Lower leg skin (tissue), 4 donors: ENCODE measurements at regions not wholly inside any gene's neighbourhood (a gene's known extent, or its start where the extent isn't known, plus 50 kb on each side); places are given as distances from the start of the nearest gene placed in this dataset.

Source experiments
- DNase-seq, 2 donors: peaks; one replicate each; pipeline ENCODE4 v3.0.0-alpha.2; 2019; ENCODE audit warnings: low spot score in 2 of 2
- H3K4me3 ChIP-seq: fragments of 200-600 bp; sonication (generic); 2 replicates; pipeline ENCODE4 v1.5.1; 2017; ENCODE audit warnings: mild to moderate bottlenecking, low read depth; ENCODE audit not compliant: poor library complexity, severe bottlenecking
- CTCF ChIP-seq, 3 donors: fragments of 450-650 bp; IDR thresholded peaks; one replicate each; pipeline ENCODE4 v1.5.1; 2016; ENCODE audit warnings: antibody characterized with exemption in 3 of 3, mild to moderate bottlenecking in 3 of 3, moderate library complexity in 2 of 3
- POLR2A ChIP-seq, 2 donors: fragments of 450-650 bp; IDR thresholded peaks; one replicate each; pipeline ENCODE4 v1.6.1; 2016 to 2017; ENCODE audit warnings: antibody characterized with exemption in 2 of 2, mild to moderate bottlenecking in 1 of 2, moderate library complexity in 1 of 2
- WGBS, 2 donors: methylation state at CpG; one replicate each; pipeline ENCODE4 v1.1.5; 2018; 5-methylcytosine and 5-hydroxymethylcytosine counted together
- intact Hi-C: fragments of 100-400 bp; cut with DNase I; formaldehyde crosslinking; loops from one replicate; pipeline ENCODE4 v1.15.0; 2023; ENCODE audit warnings: low total_unique reads

- DNase-seq = no peak
- TF ChIP-seq CTCF (IDR thresholded peaks at IDR 0.05) = no peak
- no peak for TF ChIP-seq POLR2A (IDR thresholded peaks at IDR 0.05)
- intact Hi-C loops = no loop called here
- H3K4me3 ChIP-seq = no peak overlapping the region
- WGBS, 2 donors = 95 to 100% methylated on average over 1 of the region's 1 CpG
Measured at GRCh38 chr3:135758961-135759360, 206.6 kb upstream of the PPP2R3A start.

GRCh38 chr3:135759651-135760050 lies 205.9 kb upstream of the PPP2R3A start:
- intact Hi-C loops = no loop called here
- no peak for DNase-seq
- TF ChIP-seq POLR2A (IDR thresholded peaks at IDR 0.05) (no peak), CTCF (IDR thresholded peaks at IDR 0.05) (no peak)
- 86 to 90% methylated on average over 3 of the region's 3 CpGs for WGBS, 2 donors
- no peak overlapping the region for H3K4me3 ChIP-seq

GRCh38 chr3:135760581-135760980 lies 204.9 kb upstream of the PPP2R3A start:
- intact Hi-C loops = no loop called here
- TF ChIP-seq CTCF (IDR thresholded peaks at IDR 0.05) (no peak), POLR2A (IDR thresholded peaks at IDR 0.05) (no peak)
- WGBS, 2 donors = 81 to 86% methylated on average over 3 of the region's 3 CpGs
- H3K4me3 ChIP-seq = no peak overlapping the region
- DNase-seq = no peak

GRCh38 chr3:135762188-135762856 lies 203.2 kb upstream of the PPP2R3A start:
- intact Hi-C loops = no loop called here
- TF ChIP-seq CTCF (IDR thresholded peaks at IDR 0.05) (no peak), POLR2A (IDR thresholded peaks at IDR 0.05) (no peak)
- 52 to 58% methylated on average over 4 of the region's 4 CpGs for WGBS, 2 donors
- no peak overlapping the region for H3K4me3 ChIP-seq
- DNase-seq = no peak

GRCh38 chr3:135766115-135766514 lies 199.4 kb upstream of the PPP2R3A start:
- TF ChIP-seq CTCF (IDR thresholded peaks at IDR 0.05) (no peak), POLR2A (IDR thresholded peaks at IDR 0.05) (no peak)
- no peak for DNase-seq
- intact Hi-C loops = no loop called here
- 77 to 81% methylated on average over 2 of the region's 2 CpGs for WGBS, 2 donors
- H3K4me3 ChIP-seq = no peak overlapping the region

GRCh38 chr3:135771760-135772159 lies 193.8 kb upstream of the PPP2R3A start:
- 48 to 52% methylated on average over 3 of the region's 3 CpGs for WGBS, 2 donors
- intact Hi-C loops = no loop called here
- no peak overlapping the region for H3K4me3 ChIP-seq
- TF ChIP-seq CTCF (IDR thresholded peaks at IDR 0.05) (no peak), POLR2A (IDR thresholded peaks at IDR 0.05) (no peak)
- DNase-seq = no peak
